Ramos (cell line): ENCODE measurements at regions not wholly inside any gene's neighbourhood (a gene's known extent, or its start where the extent isn't known, plus 50 kb on each side); places are given as distances from the start of the nearest gene placed in this dataset.

Experiments used
- in situ Hi-C: fragments of 300-500 bp; cut with MboI; formaldehyde crosslinking; loops from one replicate; pipeline ENCODE4 v1.14.3; 2022; ENCODE audit warnings: low sequenced_read_pairs; ENCODE audit not compliant: unreplicated experiment

DNA sequence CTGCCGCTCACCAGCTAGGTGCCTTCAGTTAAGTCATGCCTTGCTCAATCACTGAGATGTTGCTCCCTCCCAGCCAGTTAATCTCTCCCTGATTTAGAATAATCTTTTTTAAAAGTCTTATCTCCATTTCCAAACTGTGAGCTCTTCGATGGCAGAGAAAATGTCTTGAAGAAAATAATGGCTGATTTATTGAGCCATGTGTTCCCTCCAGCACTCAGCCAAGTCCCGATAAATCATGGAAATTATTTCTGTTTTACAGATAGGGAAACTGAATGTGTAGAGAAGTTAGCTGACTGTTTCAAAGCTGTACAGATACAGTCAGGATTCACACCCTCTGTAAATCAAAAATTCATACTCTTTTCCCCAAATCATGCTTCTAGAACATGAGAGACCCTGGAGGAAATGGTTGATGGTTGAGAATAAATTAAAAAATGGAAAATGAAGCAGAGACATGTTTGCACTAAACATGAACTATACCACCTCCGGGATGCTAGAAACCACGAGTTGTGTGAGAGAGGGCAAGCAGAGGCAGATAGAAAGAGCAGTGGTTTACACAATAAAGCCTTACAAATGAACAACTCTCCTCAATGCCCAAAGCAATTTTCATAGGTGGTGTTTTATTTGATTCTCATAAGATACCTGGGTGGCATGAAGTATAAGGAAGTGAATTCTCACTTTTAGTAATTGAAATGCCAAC is 376.4 kb downstream of the PLPP3 start:
- in situ Hi-C loops = no loop called here

DNA sequence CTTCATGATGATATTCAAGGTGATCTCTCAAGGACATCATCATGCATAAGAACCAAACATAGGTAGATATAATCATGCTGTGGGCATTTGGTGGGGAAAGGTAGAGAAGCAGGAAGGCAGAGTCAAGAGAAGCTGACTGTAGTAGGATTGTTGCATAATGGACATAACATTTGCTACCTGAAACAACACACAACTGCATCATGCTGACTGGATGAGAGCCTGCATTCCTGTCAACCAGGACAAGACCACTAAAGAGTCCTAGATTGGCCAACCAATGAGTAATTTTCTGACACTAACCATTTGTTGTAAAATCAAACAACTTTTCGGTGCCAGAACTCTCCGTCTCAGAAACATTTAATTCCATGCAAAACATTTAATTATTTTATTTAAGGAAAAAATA is 377.2 kb downstream of the PLPP3 start:
- in situ Hi-C loops = no loop called here

- in situ Hi-C loops = no loop called here
Measured at GRCh38 chr1:56200896-56201295, 378.5 kb downstream of the PLPP3 start.

DNA sequence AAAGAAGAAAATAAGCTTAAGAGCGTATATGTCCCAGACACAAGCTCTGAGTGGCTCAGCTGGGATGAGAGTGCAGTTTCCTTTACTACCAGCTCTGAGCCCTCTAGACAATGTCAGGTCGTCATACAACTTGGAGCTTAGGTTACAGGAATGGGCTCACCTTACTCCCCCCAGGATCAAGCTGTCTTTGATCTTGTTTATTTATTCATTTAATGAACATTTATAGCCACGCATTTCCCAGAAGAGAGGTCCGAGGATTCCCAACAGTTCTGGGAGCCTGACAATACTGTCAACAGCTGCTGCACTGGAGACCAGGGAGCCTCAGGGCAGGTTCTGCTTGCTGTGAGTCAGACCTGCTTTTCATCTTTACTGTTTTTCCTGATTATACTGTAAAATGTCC is 378.9 kb downstream of the PLPP3 start:
- in situ Hi-C loops = no loop called here

- in situ Hi-C loops = no loop called here
Measured at GRCh38 chr1:56199956-56200355, 379.4 kb downstream of the PLPP3 start.

- in situ Hi-C loops = no loop called here
Measured at GRCh38 chr1:56199061-56199460, 380.3 kb downstream of the PLPP3 start.

DNA sequence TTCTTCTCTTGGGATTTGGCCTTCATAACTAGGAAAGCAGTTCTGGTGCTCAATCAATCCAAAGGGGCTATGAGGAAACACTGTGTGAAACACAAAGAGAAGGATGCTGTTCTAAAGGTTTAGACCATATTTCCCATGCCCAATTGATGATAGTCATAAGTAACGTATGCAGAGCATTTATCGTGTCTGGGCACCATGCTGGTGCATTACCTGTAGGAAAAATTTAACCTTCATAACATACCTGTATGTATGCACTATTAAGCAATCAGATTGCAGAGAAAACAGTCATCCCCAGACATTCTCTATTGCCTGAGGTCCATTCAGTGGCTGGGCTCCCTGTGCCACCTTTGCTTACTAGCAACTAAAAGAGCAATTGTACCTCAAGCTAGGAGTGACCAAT is 381.4 kb downstream of the PLPP3 start:
- in situ Hi-C loops = no loop called here

GRCh38 chr1:56196839-56197238 is 382.5 kb downstream of the PLPP3 start:
- in situ Hi-C loops = no loop called here

GRCh38 chr1:56194701-56195300 is 384.6 kb downstream of the PLPP3 start:
- in situ Hi-C loops = no loop called here

- in situ Hi-C loops = no loop called here
Measured at GRCh38 chr1:56193656-56194055, 385.7 kb downstream of the PLPP3 start.

DNA sequence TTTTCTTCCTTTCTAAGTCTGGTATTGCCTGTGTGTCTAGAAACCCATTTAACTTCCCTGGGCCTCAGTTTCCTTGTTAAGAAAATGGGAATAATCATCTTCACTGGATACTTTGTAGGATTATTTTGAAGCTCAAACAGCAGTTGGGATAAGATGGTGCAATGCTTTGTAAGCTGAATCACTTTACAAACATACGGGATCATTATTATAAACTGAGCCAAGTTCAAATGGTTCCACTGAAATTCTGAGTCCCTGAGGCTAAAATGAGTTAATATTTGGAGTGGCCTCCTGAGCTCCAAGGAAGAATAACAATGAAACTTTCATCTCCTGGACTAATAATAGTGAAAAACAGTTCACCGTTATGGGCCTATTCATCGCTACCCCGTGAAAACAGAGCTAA is 388.0 kb downstream of the PLPP3 start:
- in situ Hi-C loops = no loop called here

DNA sequence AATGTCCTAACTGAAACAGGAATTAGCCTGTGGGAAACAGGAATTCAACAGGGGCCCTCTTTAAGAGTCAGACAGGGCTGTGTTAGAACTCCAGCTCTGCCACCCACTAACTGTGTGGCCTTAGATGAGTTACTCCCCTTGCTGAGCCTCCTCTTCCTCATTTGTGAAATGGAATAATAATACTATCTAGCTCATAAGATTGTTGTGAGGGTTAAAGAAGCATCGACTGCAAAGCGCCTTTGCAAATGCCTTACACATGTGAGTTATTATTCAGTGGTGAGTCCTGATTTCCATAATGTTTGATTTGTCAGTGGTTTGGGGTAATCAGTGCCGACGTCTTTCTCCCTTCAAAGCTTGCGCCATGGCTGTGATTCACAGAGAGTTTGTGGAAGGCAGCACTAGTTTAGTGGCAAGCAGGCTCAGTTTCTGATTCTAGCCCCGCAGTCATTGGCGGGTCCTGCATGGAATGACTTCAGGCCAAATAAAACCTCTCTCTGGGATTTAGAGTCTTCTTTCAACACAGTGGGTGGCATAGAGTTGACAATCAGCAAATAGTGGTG is 388.5 kb downstream of the PLPP3 start:
- in situ Hi-C loops = no loop called here

GRCh38 chr1:56189946-56190805 is 389.2 kb downstream of the PLPP3 start:
- in situ Hi-C loops = no loop called here

DNA sequence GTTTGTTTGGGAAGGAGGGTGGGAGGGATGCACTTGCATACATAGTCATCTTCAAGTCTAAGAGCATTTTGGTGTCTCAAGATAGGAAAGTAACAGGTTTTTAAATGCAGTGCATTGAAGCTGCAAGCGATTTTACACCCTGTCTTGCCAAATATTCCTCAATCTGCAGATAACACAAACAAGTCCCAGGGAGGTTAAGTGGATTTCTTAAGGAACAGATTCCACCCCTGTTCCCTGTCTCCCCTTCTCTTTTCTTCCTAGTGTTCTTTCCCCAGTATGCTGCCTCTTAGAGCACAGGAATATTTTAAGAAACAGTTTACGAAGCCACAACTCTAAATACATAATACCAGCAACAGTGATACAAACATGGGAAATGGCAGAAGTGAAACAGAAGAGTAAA is 389.9 kb downstream of the PLPP3 start:
- in situ Hi-C loops = no loop called here

DNA sequence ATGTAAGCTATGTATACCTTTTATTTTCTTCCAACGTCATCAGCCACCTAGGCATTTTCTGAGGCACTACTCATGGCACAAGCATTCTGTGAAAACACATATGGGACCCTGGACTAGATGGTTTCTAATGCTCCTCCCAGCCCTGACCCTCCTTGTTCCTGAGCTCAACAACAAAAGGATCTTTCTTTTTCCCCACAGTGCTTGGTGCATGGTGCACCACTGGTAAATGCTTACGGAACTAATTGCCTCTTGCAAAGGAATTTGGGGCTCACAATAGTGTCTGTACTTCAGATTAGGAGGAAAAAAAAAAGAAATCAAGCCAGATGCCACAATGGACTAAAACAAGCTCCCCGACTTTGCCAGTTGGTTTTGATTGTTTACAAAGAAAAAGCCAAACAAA is 390.5 kb downstream of the PLPP3 start:
- in situ Hi-C loops = no loop called here

DNA sequence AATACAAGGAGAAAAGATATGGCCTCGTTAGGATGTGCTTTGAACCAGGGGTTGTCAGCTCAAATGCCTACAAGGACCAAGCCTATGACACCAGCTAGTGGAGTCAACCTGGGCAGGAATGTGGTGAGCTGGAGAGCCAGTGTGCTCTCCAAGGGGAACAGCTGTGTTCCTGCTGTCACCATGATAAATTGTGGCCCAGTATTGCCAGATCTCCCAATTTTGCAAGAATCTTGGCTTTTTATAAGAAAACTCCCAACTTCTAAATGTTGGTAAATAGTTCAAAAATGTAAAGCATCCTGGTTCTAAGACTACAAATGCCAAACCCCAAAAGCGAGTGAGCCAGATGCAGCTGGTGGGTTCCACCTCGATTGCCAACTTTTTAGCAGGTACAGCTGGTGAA is 391.1 kb downstream of the PLPP3 start:
- in situ Hi-C loops = no loop called here

DNA sequence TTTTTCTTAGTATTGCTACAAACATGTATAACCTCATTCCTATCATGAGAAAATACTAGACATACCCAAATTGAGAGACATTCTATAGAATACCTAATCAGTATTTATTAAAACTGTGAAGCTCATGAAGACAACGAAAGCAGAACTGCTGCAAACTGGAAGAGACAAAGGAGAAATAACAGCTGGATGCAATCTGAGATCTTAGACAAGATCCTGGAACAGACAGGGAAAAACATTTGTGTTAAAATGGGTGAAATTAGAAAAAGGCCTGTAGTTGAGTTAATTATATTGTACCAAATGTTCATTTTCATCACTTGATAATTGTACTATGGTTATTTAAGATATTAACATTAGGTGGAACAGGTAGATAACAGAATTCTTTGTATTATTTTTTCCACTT is 392.0 kb downstream of the PLPP3 start:
- in situ Hi-C loops = no loop called here

DNA sequence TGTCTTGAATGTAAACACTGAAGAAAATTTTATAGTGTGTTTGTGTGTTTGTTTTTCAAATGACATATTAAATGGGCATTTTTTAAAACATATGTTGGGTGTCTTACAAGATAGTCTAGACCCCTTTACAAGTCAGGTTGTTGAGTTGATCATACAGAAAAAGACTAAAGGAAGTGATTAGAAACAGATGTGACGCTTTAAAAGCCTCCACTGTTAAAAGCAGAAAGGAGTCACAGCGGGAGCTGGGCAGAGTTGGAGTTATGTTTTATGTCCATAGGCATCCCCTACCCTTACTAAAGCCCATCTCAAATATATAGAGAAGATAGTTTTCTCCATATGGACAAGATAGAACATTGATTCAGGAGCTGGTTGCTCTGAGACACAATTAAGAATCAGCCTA is 393.9 kb downstream of the PLPP3 start:
- in situ Hi-C loops = no loop called here

DNA sequence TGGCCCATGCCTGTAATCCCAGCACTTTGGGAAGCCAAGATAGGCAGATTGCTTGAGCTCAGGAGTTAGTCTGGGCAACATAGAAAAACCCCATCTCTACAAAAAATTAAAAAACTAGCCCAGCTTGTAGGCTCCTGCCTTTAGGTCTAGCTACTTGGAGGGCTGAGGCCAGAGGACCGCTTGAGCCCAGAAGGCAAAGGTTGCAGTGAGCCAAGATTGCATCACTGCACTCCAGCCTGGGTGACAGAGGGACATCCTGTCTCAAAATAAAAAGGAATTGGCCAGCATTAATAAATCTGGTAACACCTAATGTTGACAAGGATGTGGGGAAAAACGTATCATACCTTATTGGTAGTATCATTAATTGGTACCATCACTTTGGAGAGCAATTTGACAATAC is 396.2 kb downstream of the PLPP3 start:
- in situ Hi-C loops = no loop called here

- in situ Hi-C loops = no loop called here
Measured at GRCh38 chr1:56180520-56181190, 398.7 kb downstream of the PLPP3 start.

DNA sequence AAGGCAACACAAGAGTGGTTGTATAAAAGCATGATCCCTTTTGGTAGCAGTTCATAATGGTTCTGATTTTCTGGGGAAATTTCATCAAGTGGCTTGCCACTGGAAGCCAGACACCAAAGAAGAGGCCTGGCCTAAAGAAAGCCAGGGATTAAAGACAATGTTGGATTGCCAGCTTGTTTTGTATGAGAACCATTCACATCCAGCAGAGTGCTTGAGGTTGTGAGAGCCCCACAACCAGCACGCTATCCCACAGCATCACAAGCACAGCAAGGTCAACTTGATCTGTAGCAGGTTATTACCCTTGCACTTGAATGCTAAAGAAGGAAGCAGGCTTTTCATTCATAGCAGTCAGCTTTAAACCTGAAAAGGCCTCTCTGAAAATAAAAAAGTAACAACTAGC is 399.8 kb downstream of the PLPP3 start:
- in situ Hi-C loops = no loop called here
